C4-2B (cell line): ENCODE measurements at regions not wholly inside any gene's neighbourhood (a gene's known extent, or its start where the extent isn't known, plus 50 kb on each side); places are given as distances from the start of the nearest gene placed in this dataset.

Experiments used
- CTCF ChIP-seq: fragments of 450-650 bp; conservative IDR thresholded peaks from 2 replicates; pipeline ENCODE4 v1.5.1; 2017; ENCODE audit warnings: mild to moderate bottlenecking
- ZFX ChIP-seq: fragments of 450-650 bp; IDR thresholded peaks from 2 replicates; pipeline ENCODE4 v1.6.1; 2017

- no peak for TF ChIP-seq CTCF
- TF ChIP-seq ZFX: no peak
Observed at GRCh38 chr2:219709331-219709761, 81.9 kb downstream of the SLC4A3 start.
